ENCODE measurements at regions not wholly inside any gene's neighbourhood (a gene's known extent, or its start where the extent isn't known, plus 50 kb on each side); places are given as distances from the start of the nearest gene placed in this dataset.

GRCh38 chr21:27149034-27149433 is 182.1 kb upstream of the ADAMTS5 start:
- intact Hi-C loops (cut with DNase I): no loop called here
- Histone ChIP-seq H3K27me3 (no peaks in the 10 kb centered on the region), H3K27ac (no peak overlapping the region), H3K9me3 (peaks cover 0 to 5% of the 10 kb centered on the region in 2 donors), H3K4me3 (no peak overlapping the region), H3K36me3 (no peaks in the 10 kb centered on the region), H3K4me1 (no peaks in the 10 kb centered on the region)
- no peak for TF ChIP-seq CTCF (IDR thresholded peaks at IDR 0.05)
- ATAC-seq (no peak), DNase-seq (no peak)

GRCh38 chr21:27146268-27146667 is 179.4 kb upstream of the ADAMTS5 start:
- ATAC-seq: no peak
- intact Hi-C loops (cut with DNase I): no loop called here

GRCh38 chr21:27145134-27145798 is 178.4 kb upstream of the ADAMTS5 start:
- Histone ChIP-seq H3K27me3 (no peaks in the 10 kb centered on the region), H3K27ac (no peak overlapping the region), H3K4me1 (no peaks in the 10 kb centered on the region), H3K9me3 (peaks cover 0 to 5% of the 10 kb centered on the region in 2 donors), H3K36me3 (no peaks in the 10 kb centered on the region), H3K4me3 (no peak overlapping the region)
- ATAC-seq (no peak), DNase-seq (no peak)
- no peak for TF ChIP-seq CTCF (IDR thresholded peaks at IDR 0.05)
- intact Hi-C loops (cut with DNase I): no loop called here

More at GRCh38 chr21:27146268-27146667, 179.4 kb upstream of the ADAMTS5 start:
- Histone ChIP-seq H3K27me3 (no peaks in the 10 kb centered on the region), H3K9me3 (peaks cover 0 to 5% of the 10 kb centered on the region in 2 donors), H3K27ac (no peak overlapping the region), H3K36me3 (no peaks in the 10 kb centered on the region), H3K4me3 (no peak overlapping the region), H3K4me1 (no peaks in the 10 kb centered on the region)
- no peak for TF ChIP-seq CTCF (IDR thresholded peaks at IDR 0.05)
- DNase-seq: no peak

- Histone ChIP-seq H3K4me3 (no peak overlapping the region), H3K36me3 (no peaks in the 10 kb centered on the region), H3K4me1 (no peaks in the 10 kb centered on the region), H3K27me3 (no peaks in the 10 kb centered on the region), H3K27ac (no peak overlapping the region), H3K9me3 (peaks cover 0 to 3% of the 10 kb centered on the region in 2 donors)
- DNase-seq (peak in 1 of 4 donors; percentile 69), ATAC-seq (no peak)
- TF ChIP-seq CTCF (IDR thresholded peaks at IDR 0.05): no peak
- intact Hi-C loops (cut with DNase I): no loop called here
Observed at GRCh38 chr21:27143476-27143875, 176.6 kb upstream of the ADAMTS5 start.

- H3K4me1 ChIP-seq: no peaks in the 10 kb centered on the region
- ATAC-seq: no peak
- H3K27ac ChIP-seq: no peak overlapping the region
- no peak for TF ChIP-seq CTCF (IDR thresholded peaks at IDR 0.05)
- no peak overlapping the region for H3K4me3 ChIP-seq
- H3K9me3 ChIP-seq: no peaks in the 10 kb centered on the region
- no peaks in the 10 kb centered on the region for H3K36me3 ChIP-seq
- intact Hi-C loops (cut with DNase I): no loop called here
- DNase-seq: no peak
- H3K27me3 ChIP-seq: no peaks in the 10 kb centered on the region
Observed at GRCh38 chr21:27139526-27139925, 172.6 kb upstream of the ADAMTS5 start.

Measured in left lung (tissue), 4 donors.